SK-N-SH (cell line): ENCODE measurements at regions not wholly inside any gene's neighbourhood (a gene's known extent, or its start where the extent isn't known, plus 50 kb on each side); places are given as distances from the start of the nearest gene placed in this dataset.

Source experiments
- GATA2 ChIP-seq: sonication (generic); formaldehyde crosslinking; IDR thresholded peaks from 2 replicates; pipeline ENCODE4 v1.5.0; 2020; ENCODE audit warnings: mild to moderate bottlenecking, missing genetic modification reagents
- JUND ChIP-seq: IDR thresholded peaks from 2 replicates; pipeline ENCODE4 v1.4.0; 2012
- POLR2AphosphoS5 ChIP-seq: IDR thresholded peaks from 2 replicates; pipeline ENCODE4 v1.6.1; 2012; ENCODE audit warnings: low read depth, low read length
- RAD21 ChIP-seq: IDR thresholded peaks from 2 replicates; pipeline ENCODE4 v1.6.1; 2012; ENCODE audit warnings: mild to moderate bottlenecking, low read length
- RXRA ChIP-seq: IDR thresholded peaks from 2 replicates; pipeline ENCODE4 v1.4.0; 2012; ENCODE audit warnings: low read depth, mild to moderate bottlenecking, borderline replicate concordance
- TCF12 ChIP-seq: IDR thresholded peaks from 2 replicates; pipeline ENCODE4 v1.4.0; 2012
- YY1 ChIP-seq: IDR thresholded peaks from 2 replicates; pipeline ENCODE4 v1.4.0; 2012; ENCODE audit warnings: low read depth, mild to moderate bottlenecking
- TF ChIP-seq, protein P1 (sequence below): fragments of 200-600 bp; sonication (generic); IDR thresholded peaks from 2 replicates; pipeline ENCODE4 v1.6.1; 2017; ENCODE audit warnings: antibody characterized with exemption, mild to moderate bottlenecking, moderate library complexity

DNA sequence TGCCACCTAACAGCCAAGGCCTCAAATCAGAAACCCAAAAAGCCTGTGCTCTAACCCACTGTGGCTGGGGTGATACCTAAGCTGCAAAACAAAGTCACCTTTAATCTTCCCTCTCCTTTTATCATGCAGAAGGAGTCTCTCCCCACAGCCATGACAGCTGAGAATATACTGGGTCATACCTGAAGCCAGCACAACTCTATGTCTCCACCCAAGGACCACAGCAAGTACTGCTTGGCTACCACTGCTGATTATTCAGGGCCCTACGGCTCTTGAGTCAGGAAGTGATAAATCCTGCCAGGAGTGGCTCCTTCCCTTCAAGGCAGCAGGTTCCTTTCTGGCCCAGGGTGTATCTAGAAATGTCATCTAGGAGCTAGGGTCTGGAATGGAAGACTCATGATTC is 151.5 kb upstream of the TOM1L1 start:
- TF ChIP-seq JUND (no peak), RAD21 (no peak), POLR2AphosphoS5 (no peak), YY1 (no peak), TCF12 (no peak), GATA2 (no peak), RXRA (no peak)
- TF ChIP-seq, protein P1, sequence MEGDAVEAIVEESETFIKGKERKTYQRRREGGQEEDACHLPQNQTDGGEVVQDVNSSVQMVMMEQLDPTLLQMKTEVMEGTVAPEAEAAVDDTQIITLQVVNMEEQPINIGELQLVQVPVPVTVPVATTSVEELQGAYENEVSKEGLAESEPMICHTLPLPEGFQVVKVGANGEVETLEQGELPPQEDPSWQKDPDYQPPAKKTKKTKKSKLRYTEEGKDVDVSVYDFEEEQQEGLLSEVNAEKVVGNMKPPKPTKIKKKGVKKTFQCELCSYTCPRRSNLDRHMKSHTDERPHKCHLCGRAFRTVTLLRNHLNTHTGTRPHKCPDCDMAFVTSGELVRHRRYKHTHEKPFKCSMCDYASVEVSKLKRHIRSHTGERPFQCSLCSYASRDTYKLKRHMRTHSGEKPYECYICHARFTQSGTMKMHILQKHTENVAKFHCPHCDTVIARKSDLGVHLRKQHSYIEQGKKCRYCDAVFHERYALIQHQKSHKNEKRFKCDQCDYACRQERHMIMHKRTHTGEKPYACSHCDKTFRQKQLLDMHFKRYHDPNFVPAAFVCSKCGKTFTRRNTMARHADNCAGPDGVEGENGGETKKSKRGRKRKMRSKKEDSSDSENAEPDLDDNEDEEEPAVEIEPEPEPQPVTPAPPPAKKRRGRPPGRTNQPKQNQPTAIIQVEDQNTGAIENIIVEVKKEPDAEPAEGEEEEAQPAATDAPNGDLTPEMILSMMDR = no peak
